A549 (cell line): ENCODE measurements at regions not wholly inside any gene's neighbourhood (a gene's known extent, or its start where the extent isn't known, plus 50 kb on each side); places are given as distances from the start of the nearest gene placed in this dataset.

ENCODE experiments used
- ATAC-seq, 2 experiments: fragments of 200-7000 bp in 1 of 2; fragments of >200 bp in 1 of 2; cut with Nextera tagmentation in 1 of 2; cut with Tn5 transposase in 1 of 2; 3 replicates each; pipeline versions ENCODE4 v1.8.0 to v1.9.1; 2018 to 2020; ENCODE audit warnings: mild to moderate bottlenecking in 1 of 2, moderate library complexity in 1 of 2
- CTCF ChIA-PET: fragments of 300-600 bp; sonication (Branson Sonifier 250); formaldehyde crosslinking; extraction: SDS; loops from one replicate; lab custom pipeline; 2021; ENCODE audit warnings: antibody characterized with exemption, inconsistent platforms; lab: Yijun Ruan, JAX
- POLR2A ChIA-PET: fragments of 350-600 bp; formaldehyde crosslinking; extraction: SDS; loops from one replicate; lab custom pipeline; 2021; ENCODE audit warnings: antibody characterized with exemption, inconsistent platforms; lab: Yijun Ruan, JAX
- DNase-seq, 2 experiments: peaks; one replicate each; pipeline versions ENCODE4 v3.0.0 to v3.0.0-alpha.2; 2011 to 2016; ENCODE audit warnings: low read depth in 1 of 2, low spot score in 1 of 2
- FAIRE-seq: peaks from 2 replicates; lab custom pipeline; 2011; peaks lifted over from hg19 to GRCh38; lab: Jason Lieb, UNC
- H3K27ac ChIP-seq, 2 experiments: fragments of >200 bp; sonication (Bioruptor Twin); formaldehyde crosslinking; 3 replicates each; pipeline ENCODE4 v1.5.1; 2016 to 2017
- H3K4me1 ChIP-seq: fragments of >200 bp; sonication (Bioruptor Twin); formaldehyde crosslinking; 3 replicates; pipeline ENCODE4 v1.6.1; 2016
- H3K4me2 ChIP-seq: fragments of >200 bp; sonication (Bioruptor Twin); formaldehyde crosslinking; 3 replicates; pipeline ENCODE4 v1.6.1; 2016
- H3K4me3 ChIP-seq: fragments of >200 bp; sonication (Bioruptor Twin); formaldehyde crosslinking; 3 replicates; pipeline ENCODE4 v1.5.1; 2016
- H3K9me3 ChIP-seq: fragments of >200 bp; sonication (Bioruptor Twin); formaldehyde crosslinking; 3 replicates; pipeline ENCODE4 v1.6.1; 2016
- BCL3 ChIP-seq: fragments of >200 bp; sonication (Bioruptor Twin); formaldehyde crosslinking; IDR thresholded peaks from 3 replicates; pipeline ENCODE4 v1.6.1; 2016
- BHLHE40 ChIP-seq: IDR thresholded peaks from 2 replicates; pipeline ENCODE4 v1.6.1; 2012; ENCODE audit warnings: low read depth, low read length, inconsistent platforms
- EHF ChIP-seq: fragments of 250-450 bp; sonication (Bioruptor Pico); IDR thresholded peaks from 2 replicates; pipeline ENCODE4 v1.5.0; 2020; ENCODE audit warnings: mild to moderate bottlenecking
- FOSL2 ChIP-seq, 2 experiments: fragments of 450-650 bp in 1 of 2; fragments of >200 bp in 1 of 2; sonication (Bioruptor Twin) in 1 of 2; formaldehyde crosslinking; IDR thresholded peaks; 2 replicates each; pipeline versions ENCODE4 v1.5.0 to v1.6.1; 2016 to 2020; ENCODE audit warnings: mild to moderate bottlenecking in 1 of 2, moderate library complexity in 1 of 2
- FOXS1 ChIP-seq: fragments of 250-450 bp; sonication (Bioruptor Pico); IDR thresholded peaks from 2 replicates; pipeline ENCODE4 v1.5.0; 2020; ENCODE audit warnings: mild to moderate bottlenecking, moderate library complexity
- HOXB13 ChIP-seq: fragments of 250-450 bp; sonication (Bioruptor Pico); IDR thresholded peaks from 2 replicates; pipeline ENCODE4 v1.5.0; 2020; ENCODE audit warnings: low read depth, mild to moderate bottlenecking, moderate library complexity
- JUN ChIP-seq, 2 experiments: fragments of >200 bp; sonication (Bioruptor Twin); formaldehyde crosslinking; IDR thresholded peaks; 2 replicates in 1 of 2; 3 replicates in 1 of 2; pipeline ENCODE4 v1.6.1; 2016 to 2017
- KDM1A ChIP-seq: fragments of 200-600 bp; sonication (generic); IDR thresholded peaks from 2 replicates; pipeline ENCODE4 v1.6.1; 2016; ENCODE audit warnings: low read depth, mild to moderate bottlenecking
- POLR2A ChIP-seq: IDR thresholded peaks from 2 replicates; pipeline ENCODE4 v1.6.1; 2012; ENCODE audit warnings: mild to moderate bottlenecking, low read length
- RAD21 ChIP-seq, 2 experiments: fragments of >200 bp in 1 of 2; sonication (Bioruptor Twin) in 1 of 2; formaldehyde crosslinking in 1 of 2; IDR thresholded peaks in 1 of 2; conservative IDR thresholded peaks in 1 of 2; 2 replicates in 1 of 2; 3 replicates in 1 of 2; pipeline ENCODE4 v1.6.1; 2012 to 2018; ENCODE audit warnings: inconsistent platforms in 1 of 2
- RFX5 ChIP-seq: fragments of 450-650 bp; IDR thresholded peaks from 2 replicates; pipeline ENCODE4 v1.7.1; 2014; ENCODE audit warnings: antibody characterized with exemption, mild to moderate bottlenecking, moderate library complexity
- TFCP2L1 ChIP-seq: fragments of 250-450 bp; sonication (Bioruptor Pico); IDR thresholded peaks from 2 replicates; pipeline ENCODE4 v1.5.0; 2021; ENCODE audit warnings: mild to moderate bottlenecking
- USF2 ChIP-seq: fragments of 450-650 bp; IDR thresholded peaks from 2 replicates; pipeline ENCODE4 v1.6.1; 2014; ENCODE audit warnings: antibody characterized with exemption
- ZC3H11A ChIP-seq: fragments of 450-650 bp; IDR thresholded peaks from 2 replicates; pipeline ENCODE4 v1.6.1; 2014; ENCODE audit warnings: antibody characterized with exemption, mild to moderate bottlenecking
- WGBS: methylation state at CpG from one replicate; pipeline ENCODE4 v1.1.6; 2017; ENCODE audit errors: missing lambda C conversion rate; 5-methylcytosine and 5-hydroxymethylcytosine counted together
- small RNA-seq, 6 experiments: library from RNA; depleted of rRNA; stranded (forward); fragments of <200 nt; gene quantifications; one replicate each; pipeline ENCODE3, GENCODE V24; 2012

- TF ChIP-seq KDM1A = no peak
- TF ChIP-seq RAD21 (conservative IDR thresholded peaks at IDR 0.05 in 1 of 2, IDR thresholded peaks at IDR 0.05 in 1 of 2) = no peak
- no peak for TF ChIP-seq JUN (IDR thresholded peaks at IDR 0.05)
- TF ChIP-seq HOXB13 (CRISPR knock-in tag) = no peak
- TF ChIP-seq FOSL2 (IDR thresholded peaks at IDR 0.05) = no peak
- no peak for TF ChIP-seq FOSL2 (CRISPR knock-in tag; IDR thresholded peaks at IDR 0.05)
- TF ChIP-seq USF2 = no peak
- no peak for TF ChIP-seq ZC3H11A
- TF ChIP-seq FOXS1 = no peak
- no peak for TF ChIP-seq TFCP2L1 (CRISPR knock-in tag)
- TF ChIP-seq EHF (CRISPR knock-in tag) = no peak
- no peak for TF ChIP-seq POLR2A
- no peak for TF ChIP-seq BHLHE40
- no peak for TF ChIP-seq BCL3
- no peak for TF ChIP-seq RFX5
- 17% methylated on average over 3 of the region's 3 CpGs for WGBS
- no peak for DNase-seq
- no peak for FAIRE-seq
- Histone ChIP-seq H3K27ac (no peak overlapping the region), H3K9me3 (no peaks in the 10 kb centered on the region), H3K4me1 (no peaks in the 10 kb centered on the region), H3K4me3 (no peak overlapping the region), H3K4me2 (no peak overlapping the region)
- POLR2A ChIA-PET = no interaction called here
- CTCF ChIA-PET = interaction anchor here (0.9 kb wide), 1 partner anchor 30 kb away, joined by 4 read pairs; no protein-coding TSS in a partner anchor
- ATAC-seq = no peak
Measured at GRCh38 chr16:9695152-9695551, 487.1 kb downstream of the GRIN2A start.

Small RNA genes lying in the stretch of these regions (small RNA-seq; reads per million reads assigned to genes)
- gene RNA5SP403 (0 reads per million in 6 experiments), gene RNA5SP404 (0 to 1.3 (median 0) reads per million in 6 experiments)
